ENCODE measurements at regions not wholly inside any gene's neighbourhood (a gene's known extent, or its start where the extent isn't known, plus 50 kb on each side); places are given as distances from the start of the nearest gene placed in this dataset.

GRCh38 chr3:18779704-18780103, 354.6 kb upstream of the SATB1 start:
- TF ChIP-seq CTCF (conservative IDR thresholded peaks at IDR 0.05), result no peak
- no peak overlapping the region for H3K27ac ChIP-seq

GRCh38 chr3:18778598-18778997, 353.5 kb upstream of the SATB1 start:
- H3K27ac ChIP-seq, result no peak overlapping the region

GRCh38 chr3:18778094-18778493, 353.0 kb upstream of the SATB1 start:
- no peak for TF ChIP-seq CTCF (conservative IDR thresholded peaks at IDR 0.05)
- H3K27ac ChIP-seq, result no peak overlapping the region

More at GRCh38 chr3:18778598-18778997, 353.5 kb upstream of the SATB1 start:
- no peak for TF ChIP-seq CTCF (conservative IDR thresholded peaks at IDR 0.05)

GRCh38 chr3:18775501-18775900, 350.4 kb upstream of the SATB1 start:
- H3K27ac ChIP-seq, result no peak overlapping the region
- TF ChIP-seq CTCF (conservative IDR thresholded peaks at IDR 0.05), result no peak

GRCh38 chr3:18774319-18775088, 349.4 kb upstream of the SATB1 start:
- TF ChIP-seq CTCF (conservative IDR thresholded peaks at IDR 0.05), result no peak
- H3K27ac ChIP-seq, result no peak overlapping the region

- no peak overlapping the region for H3K27ac ChIP-seq
- TF ChIP-seq CTCF (conservative IDR thresholded peaks at IDR 0.05), result no peak
Observed at GRCh38 chr3:18772699-18773305, 347.7 kb upstream of the SATB1 start.

GRCh38 chr3:18771931-18772330, 346.8 kb upstream of the SATB1 start:
- TF ChIP-seq CTCF (conservative IDR thresholded peaks at IDR 0.05), result no peak
- no peak overlapping the region for H3K27ac ChIP-seq

Data from VCaP (cell line).